ENCODE measurements at regions not wholly inside any gene's neighbourhood (a gene's known extent, or its start where the extent isn't known, plus 50 kb on each side); places are given as distances from the start of the nearest gene placed in this dataset.

GRCh38 chr22:48444320-48445112, 1383.2 kb downstream of the BRD1 start:
- TF ChIP-seq, protein P1, sequence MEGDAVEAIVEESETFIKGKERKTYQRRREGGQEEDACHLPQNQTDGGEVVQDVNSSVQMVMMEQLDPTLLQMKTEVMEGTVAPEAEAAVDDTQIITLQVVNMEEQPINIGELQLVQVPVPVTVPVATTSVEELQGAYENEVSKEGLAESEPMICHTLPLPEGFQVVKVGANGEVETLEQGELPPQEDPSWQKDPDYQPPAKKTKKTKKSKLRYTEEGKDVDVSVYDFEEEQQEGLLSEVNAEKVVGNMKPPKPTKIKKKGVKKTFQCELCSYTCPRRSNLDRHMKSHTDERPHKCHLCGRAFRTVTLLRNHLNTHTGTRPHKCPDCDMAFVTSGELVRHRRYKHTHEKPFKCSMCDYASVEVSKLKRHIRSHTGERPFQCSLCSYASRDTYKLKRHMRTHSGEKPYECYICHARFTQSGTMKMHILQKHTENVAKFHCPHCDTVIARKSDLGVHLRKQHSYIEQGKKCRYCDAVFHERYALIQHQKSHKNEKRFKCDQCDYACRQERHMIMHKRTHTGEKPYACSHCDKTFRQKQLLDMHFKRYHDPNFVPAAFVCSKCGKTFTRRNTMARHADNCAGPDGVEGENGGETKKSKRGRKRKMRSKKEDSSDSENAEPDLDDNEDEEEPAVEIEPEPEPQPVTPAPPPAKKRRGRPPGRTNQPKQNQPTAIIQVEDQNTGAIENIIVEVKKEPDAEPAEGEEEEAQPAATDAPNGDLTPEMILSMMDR (IDR thresholded peaks at IDR 0.05; ENCODE audit: low read length) = no peak
- TF ChIP-seq EZH2 (optimal IDR thresholded peaks at IDR 0.05; ENCODE audit: low read depth, low read length) = no peak

All from MM.1S (cell line).